COLO829 (cell line): ENCODE measurements at regions not wholly inside any gene's neighbourhood (a gene's known extent, or its start where the extent isn't known, plus 50 kb on each side); places are given as distances from the start of the nearest gene placed in this dataset.
A peak's percentile ranks its signal among the peaks of the same experiment; 100 is the strongest.
"Not testable (repeated sequence)": the region's sequence is repeated elsewhere in the genome, so short reads cannot be mapped to it uniquely, and the experiment has no call there.

Experiments used
- DNase-seq: peaks from one replicate; pipeline ENCODE4 v3.0.0; 2012; ENCODE audit warnings: low spot score

DNA sequence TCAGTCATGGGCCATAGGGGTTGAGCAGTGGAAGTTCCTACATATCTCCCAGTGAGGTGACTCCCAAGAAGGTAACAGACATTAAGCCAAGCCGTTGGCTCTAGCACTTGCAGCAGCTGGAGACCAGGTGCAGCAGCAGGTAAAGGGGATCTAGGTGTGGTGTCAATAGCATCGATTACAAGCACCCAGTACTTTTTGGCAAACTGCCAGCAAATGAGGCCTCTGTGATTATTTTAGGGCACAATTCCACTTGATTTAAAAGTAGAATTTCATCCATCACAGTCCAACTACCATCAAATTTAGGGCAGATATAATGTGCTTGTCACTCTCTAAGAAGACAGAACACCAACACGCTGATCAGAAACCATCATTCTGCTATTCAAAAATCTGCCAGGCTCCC is 224.1 kb upstream of the EGLN3 start:
- no peak for DNase-seq

DNA sequence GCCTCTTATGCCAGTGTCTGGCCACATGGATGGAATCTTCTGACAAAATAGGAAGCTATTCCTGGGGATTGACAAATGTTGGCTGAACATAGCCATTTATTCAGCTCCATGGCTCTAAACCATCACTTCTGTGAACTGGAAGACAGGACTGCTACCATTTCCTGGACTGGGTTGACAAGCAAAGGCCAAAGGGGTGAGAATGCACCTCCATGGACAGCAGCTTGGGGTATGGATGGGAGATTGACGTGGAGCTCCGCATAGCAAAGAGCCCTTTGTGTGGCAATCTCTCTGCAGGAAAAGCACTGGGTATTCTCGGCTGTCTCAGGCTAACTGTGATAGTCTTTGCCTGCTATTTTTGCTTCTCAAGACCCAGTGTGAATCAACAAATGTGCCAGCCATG is 223.0 kb upstream of the EGLN3 start:
- no peak for DNase-seq

DNA sequence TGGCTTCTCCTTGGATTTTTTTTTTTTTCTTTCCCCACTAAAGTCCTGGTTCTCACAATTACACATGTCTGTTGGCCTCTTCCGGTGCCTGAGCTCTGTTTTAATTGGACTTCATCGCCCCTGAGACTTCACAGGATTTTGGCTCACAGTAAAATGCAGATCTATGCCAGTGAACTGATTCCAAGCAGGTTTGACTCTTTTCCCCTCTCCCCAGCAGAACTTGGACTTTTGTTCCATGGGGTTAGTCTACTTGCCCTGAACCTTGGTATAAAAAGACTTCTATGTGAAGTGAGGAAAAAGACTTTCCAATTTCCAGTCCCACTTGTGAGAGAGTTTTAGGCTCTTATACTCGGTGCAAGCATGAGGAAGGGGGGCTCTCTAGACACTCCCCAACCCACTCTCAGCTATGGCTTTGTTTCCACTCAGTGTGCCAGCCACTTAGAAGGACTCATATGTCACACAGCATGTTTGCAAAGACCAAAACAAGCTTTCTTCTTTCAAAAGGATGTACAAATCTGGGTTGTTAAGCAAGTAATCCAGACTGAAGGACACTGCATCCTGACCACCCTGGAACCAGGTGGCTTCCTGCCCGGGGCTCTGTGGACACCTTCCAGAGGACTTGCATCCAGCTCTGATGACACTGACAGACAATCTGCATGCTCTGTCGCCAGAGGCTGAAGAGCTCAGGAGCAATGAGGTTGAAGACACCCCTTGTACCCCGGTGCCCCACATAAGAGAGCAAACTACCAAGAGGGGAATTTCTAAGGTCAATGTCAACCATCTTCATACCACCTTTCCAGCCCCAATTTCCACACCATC is 221.9 kb upstream of the EGLN3 start:
- DNase-seq, result no peak

DNA sequence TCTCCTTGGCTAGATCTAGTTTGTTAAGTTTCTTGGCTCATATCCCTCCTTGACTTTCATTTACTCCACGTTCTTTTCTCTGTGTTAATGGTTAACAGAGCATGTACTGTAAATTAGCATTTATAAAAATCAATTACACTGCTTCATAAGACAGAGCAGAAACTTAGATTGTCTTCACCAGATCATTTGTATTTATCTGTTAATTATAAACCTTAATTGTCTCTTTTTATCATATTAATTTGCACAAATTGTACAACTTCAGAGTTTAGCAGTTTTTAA is 221.2 kb upstream of the EGLN3 start:
- DNase-seq, result no peak

DNA sequence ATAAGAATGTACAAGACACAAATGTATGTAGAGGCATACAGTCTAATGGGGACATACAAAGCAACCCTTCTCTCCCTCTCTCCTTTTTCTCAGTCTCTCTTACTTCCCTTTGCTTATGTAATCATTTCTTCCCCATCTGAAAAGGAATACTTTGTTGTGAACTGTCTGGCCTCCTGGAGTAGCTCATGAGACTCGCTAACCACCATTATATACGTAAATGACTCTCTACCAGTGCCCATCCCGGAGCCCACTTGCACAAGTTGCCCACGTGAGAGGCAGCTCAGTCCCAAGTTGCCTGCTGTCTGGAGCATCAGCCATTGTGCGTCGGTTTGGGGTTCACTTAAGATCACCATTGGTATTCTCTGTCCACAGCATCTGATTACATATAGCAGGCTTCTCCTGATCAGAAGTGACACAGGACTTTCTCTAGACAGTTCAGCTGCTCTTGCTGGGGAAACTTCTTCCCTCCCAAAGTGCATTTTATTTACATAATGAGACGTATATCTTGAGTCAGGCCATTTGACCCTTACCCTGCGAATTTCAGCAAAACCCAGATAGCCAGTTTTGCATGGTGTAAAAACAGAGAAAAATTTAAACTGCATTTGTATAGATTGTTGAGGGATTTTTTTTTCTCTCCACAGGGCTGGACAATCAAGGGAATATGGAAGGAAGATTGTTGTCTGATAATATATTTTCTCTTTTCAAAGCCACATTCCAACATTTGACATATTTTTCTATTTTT is 220.7 kb upstream of the EGLN3 start:
- DNase-seq, result no peak

DNA sequence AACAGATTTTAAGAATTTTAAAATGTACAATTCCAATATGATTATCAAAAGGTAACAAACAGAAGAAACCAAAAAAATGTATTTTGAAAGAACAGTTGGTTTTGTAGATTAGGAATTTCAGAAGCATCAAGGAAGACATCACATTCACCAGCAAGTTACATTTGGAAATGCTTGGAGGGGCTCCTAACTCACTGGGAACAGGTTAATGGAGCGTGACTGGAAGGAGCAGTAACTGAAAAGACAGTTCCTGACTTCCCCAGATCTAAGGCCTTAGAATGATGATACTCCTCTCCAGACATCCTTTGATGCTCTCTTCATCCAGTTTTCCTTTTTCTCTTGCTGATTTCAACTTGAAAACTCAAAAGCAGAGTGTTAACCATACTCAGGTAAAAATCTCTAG is 220.0 kb upstream of the EGLN3 start:
- no peak for DNase-seq

DNA sequence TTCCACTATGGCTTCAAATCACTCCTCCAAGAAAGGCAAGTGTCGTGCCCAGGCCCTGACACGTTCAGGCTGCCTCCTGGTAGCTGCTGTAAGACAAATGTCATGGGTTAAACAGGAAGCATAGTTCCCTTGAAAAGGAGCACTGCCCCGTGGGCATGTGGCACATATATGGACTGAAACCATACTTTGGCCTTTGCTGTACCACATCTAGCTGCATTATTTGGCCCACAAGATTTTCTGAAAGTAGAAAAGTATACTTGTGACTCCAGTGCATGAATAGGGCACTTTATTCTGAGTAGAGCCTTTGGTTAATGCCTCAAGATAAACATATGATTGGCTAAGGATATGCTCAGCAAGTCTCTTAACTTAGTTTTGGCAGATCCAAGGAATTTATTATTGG is 218.7 kb upstream of the EGLN3 start:
- peak; percentile 4 for DNase-seq

DNA sequence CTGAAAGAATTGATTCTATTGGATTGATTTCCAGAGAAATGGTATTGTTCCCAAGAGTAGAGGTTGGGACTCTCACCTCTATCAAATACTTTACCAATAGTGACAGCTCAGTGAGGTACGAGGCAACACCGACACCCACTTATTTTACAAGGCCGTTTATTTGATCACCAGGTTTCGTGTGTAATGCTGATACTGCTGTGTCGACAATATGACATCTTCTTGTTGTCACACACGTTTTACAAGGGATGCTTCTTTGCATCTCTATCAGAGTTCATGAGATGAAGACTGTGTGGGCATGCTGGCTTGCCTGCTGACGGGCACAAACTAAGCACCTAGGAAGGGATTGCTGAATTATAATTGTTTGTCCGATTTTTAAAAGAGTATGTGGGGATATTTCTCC is 217.8 kb upstream of the EGLN3 start:
- no peak for DNase-seq

DNA sequence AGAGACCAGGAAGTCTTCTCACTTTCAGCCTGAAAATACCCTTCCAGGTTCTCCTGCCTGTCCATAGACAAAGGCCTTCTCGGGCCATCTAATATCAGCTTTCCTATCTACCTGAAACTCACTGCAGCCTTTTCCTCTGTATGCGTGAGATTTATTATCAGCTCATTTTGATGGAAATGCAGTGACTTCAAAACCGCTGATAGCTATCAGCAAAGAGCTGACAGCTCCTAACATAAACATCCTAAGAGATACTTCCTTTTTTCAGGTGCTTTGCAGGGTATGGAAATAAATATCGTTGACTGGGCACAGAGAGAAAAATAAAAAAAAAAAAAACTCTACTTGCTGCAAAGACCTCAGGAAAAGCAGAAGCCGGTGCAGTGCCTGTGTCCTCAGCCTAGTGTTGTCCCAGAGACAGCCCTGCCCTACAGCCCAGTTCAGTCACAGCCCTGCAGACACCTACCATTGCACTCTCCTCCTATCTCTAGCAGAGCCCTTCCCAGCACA is 215.0 kb upstream of the EGLN3 start:
- no peak for DNase-seq

DNA sequence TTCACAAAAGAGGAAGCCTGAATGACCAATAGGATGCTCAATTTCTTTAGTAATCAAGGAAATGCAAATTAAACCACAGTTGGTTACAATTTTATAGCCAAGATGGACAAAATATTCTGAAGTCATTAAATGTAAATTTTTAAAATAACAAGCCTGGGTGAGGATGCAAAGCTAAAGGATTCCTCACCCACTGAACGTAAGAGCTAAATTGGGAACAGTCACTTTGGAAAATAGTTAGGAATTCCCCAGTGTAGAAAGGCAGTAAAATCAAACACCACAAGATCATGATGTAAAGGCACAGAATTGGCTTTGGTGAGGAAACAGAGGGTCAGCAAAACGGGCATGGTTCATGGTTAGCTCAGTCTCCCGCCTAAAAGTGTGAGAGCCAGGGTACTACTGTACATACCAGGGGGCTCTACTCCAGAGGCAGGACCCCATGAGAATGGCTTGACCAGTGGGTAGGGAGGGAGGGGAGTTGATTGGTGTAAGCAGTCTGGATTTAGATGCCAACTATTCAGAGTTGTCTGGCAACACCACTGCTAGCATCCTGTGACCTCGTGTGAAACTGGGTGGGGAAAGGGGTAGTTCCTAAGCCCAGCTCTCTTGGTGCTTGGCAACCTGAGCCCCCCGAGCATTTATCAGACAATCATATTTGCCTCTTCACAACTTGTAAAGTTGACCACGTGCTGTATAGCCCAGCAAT is 213.4 kb upstream of the EGLN3 start:
- no peak for DNase-seq

DNA sequence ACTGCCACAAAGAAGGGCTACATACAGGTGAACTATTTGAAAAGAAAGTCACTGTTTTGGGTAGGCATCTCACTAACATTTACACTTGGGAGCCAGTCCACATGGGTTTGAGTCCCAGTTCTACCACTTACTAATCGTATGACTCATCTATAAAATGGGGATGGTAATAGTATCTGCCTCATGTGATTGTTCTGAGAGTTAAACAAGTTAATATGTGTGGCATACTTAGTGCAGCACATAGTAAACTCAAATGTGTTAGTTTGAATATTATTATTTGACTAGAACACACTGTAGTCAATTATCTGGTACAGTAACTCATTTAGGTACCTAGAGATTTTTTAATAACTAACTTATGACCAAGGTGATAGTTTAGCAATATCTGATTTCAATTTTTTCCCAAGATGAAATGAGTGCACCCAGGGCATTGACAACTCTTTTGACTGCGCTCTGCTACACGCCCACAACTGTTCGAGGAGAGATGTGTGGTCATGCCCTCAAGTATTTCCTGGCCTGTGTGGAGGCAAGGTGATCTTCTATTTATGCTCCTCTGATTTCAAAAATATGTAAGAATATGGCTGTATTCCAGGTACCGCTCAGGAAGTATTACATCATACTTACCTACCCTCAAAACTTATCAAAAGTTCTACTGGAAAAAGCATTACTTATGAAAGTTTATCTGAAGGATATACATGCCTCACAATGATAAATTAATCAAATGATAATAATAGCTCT is 210.6 kb upstream of the EGLN3 start:
- DNase-seq, result no peak

DNA sequence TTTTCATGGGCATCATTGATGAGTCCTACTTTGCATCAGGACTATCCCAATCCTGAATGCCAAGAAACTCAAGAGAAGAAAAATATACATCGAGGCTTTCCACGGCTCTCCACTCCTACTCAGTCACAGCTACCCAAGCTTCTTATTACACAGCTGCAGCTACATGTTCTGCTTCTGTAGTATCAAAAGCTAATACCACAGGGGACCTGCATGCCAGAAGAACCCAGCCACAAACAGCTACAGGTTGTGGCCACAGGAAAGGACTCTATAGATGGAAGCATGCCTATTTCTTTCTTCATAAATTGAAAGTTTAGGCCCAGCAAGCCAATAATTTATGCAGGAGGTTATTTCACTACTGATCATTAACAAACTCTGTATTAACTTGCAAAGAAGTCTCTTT is 209.7 kb upstream of the EGLN3 start:
- no peak for DNase-seq

DNA sequence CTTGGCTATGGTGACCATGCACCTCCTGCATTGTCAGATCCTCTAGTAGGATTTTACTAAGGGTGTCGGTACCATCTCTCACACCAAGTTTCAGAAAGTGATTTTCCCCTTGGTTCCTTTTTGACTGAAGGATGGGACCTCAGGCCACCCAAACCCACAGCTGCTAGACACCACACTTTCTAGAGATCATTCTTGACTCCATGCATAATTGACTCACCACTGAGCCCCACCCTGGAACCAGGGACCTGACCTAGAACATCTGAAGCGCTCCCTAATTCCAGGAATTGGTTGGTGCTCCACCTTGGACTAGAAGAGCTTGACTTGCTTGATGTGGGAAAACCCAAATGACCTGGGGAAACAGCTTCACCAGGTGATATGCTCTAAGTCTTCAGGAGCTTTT is 206.8 kb upstream of the EGLN3 start:
- no peak for DNase-seq

DNA sequence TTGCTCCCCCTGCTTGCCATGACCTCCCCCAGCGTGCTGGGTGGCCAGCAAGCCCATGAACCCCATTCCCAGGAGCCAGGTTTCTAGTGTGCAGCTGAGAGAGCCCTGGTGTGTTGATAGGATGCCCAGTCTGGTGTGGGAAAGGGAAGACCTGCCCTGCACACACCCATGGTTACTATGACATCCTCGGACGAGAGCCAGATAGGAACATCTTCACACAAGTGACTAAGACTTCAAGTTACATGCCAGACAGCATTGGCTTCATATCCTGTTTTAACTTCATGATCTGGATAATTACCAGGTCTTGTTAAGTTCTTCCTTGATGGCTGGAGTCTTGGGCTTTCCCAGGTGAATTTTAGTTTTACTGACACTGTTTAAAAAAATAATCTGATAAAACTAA is 196.6 kb upstream of the EGLN3 start:
- DNase-seq, result no peak

DNA sequence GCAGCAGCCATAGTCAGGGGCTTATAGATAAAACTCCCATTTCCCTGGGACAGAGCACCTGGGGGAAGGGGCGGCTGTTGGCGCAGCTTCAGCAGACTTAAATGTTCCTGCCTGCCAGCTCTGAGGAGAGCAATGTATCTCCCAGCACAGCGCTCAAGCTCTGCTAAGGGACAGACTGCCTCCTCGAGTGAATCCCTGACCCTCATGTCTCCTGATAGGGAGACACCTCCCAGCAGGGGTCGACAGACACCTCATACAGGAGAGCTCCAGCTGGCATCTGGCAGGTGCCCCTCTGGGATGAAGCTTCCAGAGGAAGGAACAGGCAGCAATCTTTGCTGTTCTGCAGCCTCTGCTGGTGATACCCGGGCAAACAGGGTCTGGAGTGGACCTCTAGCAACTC is 189.3 kb upstream of the EGLN3 start:
- DNase-seq, result not testable (repeated sequence)

DNA sequence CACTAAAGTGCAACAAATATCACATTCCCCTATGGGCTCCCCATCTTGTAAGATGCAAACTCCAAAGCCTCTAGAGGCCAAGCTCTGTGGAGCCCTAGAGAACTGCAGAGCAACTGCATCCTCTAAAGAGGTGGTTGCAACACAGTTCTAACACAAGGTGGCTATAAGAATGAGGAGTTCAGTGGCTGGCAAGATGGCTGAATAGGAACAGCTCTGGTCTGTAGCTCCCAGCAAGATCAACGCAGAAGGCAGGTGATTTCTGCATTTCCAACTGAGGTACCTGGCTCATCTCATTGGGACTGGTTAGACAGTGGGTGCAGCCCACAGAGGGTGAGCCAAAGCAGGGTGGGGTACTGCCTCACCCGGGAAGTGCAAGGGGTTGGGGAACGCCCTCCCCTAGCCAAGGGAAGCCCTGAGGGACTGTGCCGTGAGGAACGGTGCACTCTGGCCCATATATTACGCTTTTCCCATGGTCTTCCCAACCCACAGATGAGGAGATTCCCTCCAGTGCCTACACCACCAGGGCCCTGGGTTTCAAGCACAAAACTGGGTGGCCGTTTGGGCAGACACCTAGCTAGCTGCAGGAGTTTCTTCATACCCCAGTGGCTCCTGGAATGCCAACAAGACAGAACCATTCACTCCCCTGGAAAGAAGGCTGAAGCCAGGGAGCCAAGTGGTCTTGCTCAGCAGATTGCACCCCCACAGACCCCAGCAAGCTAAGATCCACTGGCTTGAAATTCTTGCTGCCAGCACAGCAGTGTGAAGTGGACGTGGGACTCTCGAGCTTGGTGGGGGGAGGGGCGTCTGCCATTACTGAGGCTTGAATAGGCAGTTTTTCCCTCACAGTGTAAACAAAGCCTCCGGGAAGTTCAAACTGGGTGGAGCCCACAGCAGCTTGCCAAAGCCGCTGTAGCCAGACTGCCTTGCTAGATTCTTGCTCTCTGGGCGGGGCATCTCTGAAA is 188.6 kb upstream of the EGLN3 start:
- DNase-seq, result not testable (repeated sequence)

DNA sequence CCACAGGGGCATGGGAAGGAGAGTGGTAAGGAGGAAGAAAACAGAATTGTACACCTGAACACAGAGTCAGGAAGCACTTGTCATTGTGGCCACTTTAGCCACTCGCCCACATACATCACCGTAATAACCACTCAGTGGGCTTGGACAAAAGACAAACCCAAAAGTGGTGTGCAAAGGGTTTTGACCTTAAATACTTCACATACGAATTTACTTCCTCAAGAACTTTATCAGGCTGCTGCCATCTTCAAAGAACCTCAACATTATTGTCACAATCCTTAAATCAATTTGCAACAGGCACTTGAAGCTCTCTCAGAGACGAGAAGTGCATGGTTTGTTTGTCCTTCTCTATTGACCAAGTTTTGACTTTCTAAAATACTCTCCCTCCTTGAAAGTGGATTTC is 187.3 kb upstream of the EGLN3 start:
- no peak for DNase-seq

DNA sequence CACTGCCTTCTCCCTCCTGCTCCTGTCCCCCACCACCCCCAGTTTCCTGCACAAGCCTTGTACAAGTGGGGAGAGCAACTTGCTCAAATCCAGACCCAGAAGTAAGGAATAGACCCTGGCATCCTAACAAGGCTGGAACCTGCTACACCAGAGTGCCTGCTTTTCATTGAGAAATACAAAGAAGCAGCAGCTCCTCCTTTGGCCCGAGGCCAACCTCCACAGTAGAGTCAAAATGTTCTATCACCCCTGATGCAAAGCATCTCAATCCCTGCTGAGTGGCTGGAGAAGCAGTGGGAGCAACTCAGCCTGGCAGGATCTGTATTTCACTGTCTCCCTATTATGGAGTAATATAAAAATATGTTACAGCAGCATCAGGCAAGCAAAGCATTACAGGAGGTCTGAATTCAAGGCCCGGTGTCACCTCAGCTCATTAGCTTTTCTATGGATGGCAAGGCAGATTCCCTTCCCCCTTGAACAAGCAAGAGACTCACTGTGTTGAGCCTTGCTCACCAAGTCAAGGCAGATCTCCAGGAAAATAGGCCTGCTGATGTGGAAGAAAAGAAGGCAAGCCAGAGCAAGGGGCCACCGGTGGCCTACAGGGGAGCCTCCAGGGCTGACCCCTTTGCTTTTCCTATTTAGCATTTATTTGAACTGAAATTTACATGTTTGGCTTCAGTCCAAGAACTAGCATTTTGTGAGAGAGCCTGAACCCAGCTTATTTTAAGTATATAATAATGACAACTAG is 186.3 kb upstream of the EGLN3 start:
- DNase-seq, result no peak

DNA sequence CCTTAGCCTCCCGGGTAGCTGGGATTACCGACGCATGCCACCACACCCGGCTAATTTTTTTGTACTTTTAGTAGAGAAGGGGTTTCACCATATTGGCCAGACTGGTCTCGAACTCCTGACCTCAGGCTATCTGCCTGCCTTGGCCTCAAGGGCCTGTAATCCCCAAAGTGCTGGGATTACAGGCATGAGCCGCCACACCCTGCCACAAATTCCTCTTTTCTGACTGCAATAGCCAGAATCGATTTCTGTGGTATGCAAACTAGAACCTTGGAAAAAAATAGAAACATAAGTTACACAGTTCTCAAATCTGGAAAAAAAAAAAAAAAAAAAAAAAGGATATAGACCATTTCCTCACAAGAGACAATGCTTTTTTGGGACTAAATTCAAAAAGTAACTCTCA is 184.6 kb upstream of the EGLN3 start:
- DNase-seq, result no peak

DNA sequence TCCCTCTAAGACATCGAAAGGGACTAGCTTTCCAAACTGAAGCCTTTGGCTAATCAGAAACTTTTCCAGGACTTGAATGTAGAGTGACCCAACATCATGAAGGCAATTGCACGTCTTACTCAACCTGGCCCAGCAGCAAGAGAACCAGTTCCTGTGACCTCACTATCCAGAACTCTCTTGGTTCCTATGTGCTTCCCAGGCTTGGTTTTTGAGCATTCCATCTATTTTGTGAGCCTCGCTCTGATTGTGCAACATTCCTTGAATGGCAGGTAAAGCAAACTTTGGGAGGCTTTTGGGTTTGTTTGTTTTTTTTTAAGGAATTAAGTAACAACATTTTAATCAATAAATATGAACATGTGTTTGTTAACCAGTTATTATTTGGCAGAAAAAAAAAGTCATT is 183.6 kb upstream of the EGLN3 start:
- no peak for DNase-seq
